CD14-positive monocyte (primary cell): ENCODE measurements at regions not wholly inside any gene's neighbourhood (a gene's known extent, or its start where the extent isn't known, plus 50 kb on each side); places are given as distances from the start of the nearest gene placed in this dataset.

Source experiments
- DNase-seq, 3 donors: peaks; one replicate each; pipeline ENCODE4 v3.0.0-alpha.2; 2011 to 2022
- H2AFZ ChIP-seq: 2 replicates; pipeline ENCODE4 v1.6.0; 2012; ENCODE audit warnings: mild to moderate bottlenecking, low read depth, low read length, inconsistent platforms; ENCODE audit not compliant: insufficient read depth, poor library complexity, severe bottlenecking
- H3K27ac ChIP-seq, 2 donors: 1 replicate in 1 of 2; 2 replicates in 1 of 2; pipeline ENCODE4 v1.5.1; 2012 to 2013; ENCODE audit warnings: low read length in 2 of 2, control low read depth in 1 of 2, inconsistent platforms in 1 of 2, low read depth in 1 of 2, mild to moderate bottlenecking in 1 of 2
- H3K27me3 ChIP-seq, 2 donors: one replicate each; pipeline versions ENCODE4 v1.6.0 to v1.6.1; 2011 to 2013; ENCODE audit warnings: low read length in 2 of 2; ENCODE audit not compliant: control insufficient read depth in 2 of 2, insufficient read depth in 2 of 2
- H3K36me3 ChIP-seq, 2 donors: replicated peaks in 1 of 2; 1 replicate in 1 of 2; 2 replicates in 1 of 2; pipeline versions ENCODE4 v1.5.1 to v1.6.1; 2012 to 2013; ENCODE audit warnings: low read length in 2 of 2, control low read depth in 1 of 2, inconsistent platforms in 1 of 2, mild to moderate bottlenecking in 1 of 2; ENCODE audit not compliant: insufficient read depth in 2 of 2, control insufficient read depth in 1 of 2
- H3K4me1 ChIP-seq, 2 donors: 1 replicate in 1 of 2; 2 replicates in 1 of 2; pipeline versions ENCODE4 v1.5.1 to v1.6.1; 2012 to 2013; ENCODE audit warnings: low read length in 2 of 2, control low read depth in 1 of 2, inconsistent platforms in 1 of 2, mild to moderate bottlenecking in 1 of 2, moderate library complexity in 1 of 2; ENCODE audit not compliant: insufficient read depth in 2 of 2, control insufficient read depth in 1 of 2
- H3K4me2 ChIP-seq: replicated peaks from 2 replicates; pipeline ENCODE3; 2012; ENCODE audit warnings: low read length, moderate library complexity, mild to moderate bottlenecking; ENCODE audit not compliant: poor library complexity, severe bottlenecking; ENCODE audit errors: extremely low read depth
- H3K4me3 ChIP-seq, 3 experiments: fragments of 200-600 bp in 1 of 3; sonication (generic) in 1 of 3; replicated peaks in 1 of 3; 1 replicate in 2 of 3; 2 replicates in 1 of 3; pipeline ENCODE4 v1.5.1; 2011 to 2013; ENCODE audit warnings: low read length in 3 of 3, mild to moderate bottlenecking in 3 of 3, control low read depth in 2 of 3, low read depth in 2 of 3, inconsistent platforms in 1 of 3, moderate library complexity in 1 of 3
- H3K79me2 ChIP-seq: 2 replicates; pipeline ENCODE4 v1.6.0; 2012; ENCODE audit warnings: mild to moderate bottlenecking, control low read depth, inconsistent platforms, low read length, moderate library complexity; ENCODE audit not compliant: insufficient read depth
- H3K9ac ChIP-seq: 2 replicates; pipeline ENCODE4 v1.6.0; 2017; ENCODE audit warnings: low read length, mild to moderate bottlenecking; ENCODE audit not compliant: insufficient read depth, poor library complexity, severe bottlenecking
- H3K9me3 ChIP-seq, 2 donors: replicated peaks in 1 of 2; 1 replicate in 1 of 2; 2 replicates in 1 of 2; pipeline versions ENCODE4 v1.5.1 to v1.6.1; 2012 to 2013; ENCODE audit warnings: low read length in 2 of 2, control low read depth in 1 of 2; ENCODE audit not compliant: control insufficient read depth in 1 of 2, insufficient read depth in 1 of 2
- H4K20me1 ChIP-seq: 2 replicates; pipeline ENCODE4 v1.6.0; 2012; ENCODE audit warnings: mild to moderate bottlenecking, low read length, control low read depth, moderate library complexity; ENCODE audit not compliant: insufficient read depth
- H3K27ac Mint-ChIP-seq, 7 donors: one replicate each; pipeline ENCODE4 v1.8.0; 2020; ENCODE audit warnings: mild to moderate bottlenecking in 7 of 7, mixed read lengths in 7 of 7, moderate library complexity in 6 of 7, inconsistent platforms in 2 of 7
- H3K27me3 Mint-ChIP-seq, 3 donors: one replicate each; pipeline ENCODE4 v1.8.0; 2021 to 2022; ENCODE audit warnings: low read depth in 3 of 3, mild to moderate bottlenecking in 3 of 3, mixed read lengths in 3 of 3, moderate library complexity in 3 of 3, inconsistent platforms in 1 of 3
- H3K36me3 Mint-ChIP-seq, 2 donors: one replicate each; pipeline ENCODE4 v1.8.0; 2020; ENCODE audit warnings: mixed read lengths in 2 of 2, inconsistent platforms in 1 of 2, mild to moderate bottlenecking in 1 of 2
- H3K4me1 Mint-ChIP-seq: one replicate; pipeline ENCODE4 v1.8.0; 2020; ENCODE audit warnings: mild to moderate bottlenecking, mixed read lengths
- H3K4me3 Mint-ChIP-seq, 2 donors: one replicate each; pipeline ENCODE4 v1.8.0; 2020; ENCODE audit warnings: mild to moderate bottlenecking in 2 of 2, mixed read lengths in 2 of 2, moderate library complexity in 1 of 2
- H3K9me3 Mint-ChIP-seq, 7 donors: one replicate each; pipeline ENCODE4 v1.8.0; 2020 to 2022; ENCODE audit warnings: mixed read lengths in 7 of 7, mild to moderate bottlenecking in 6 of 7, moderate library complexity in 6 of 7, inconsistent platforms in 2 of 7
- CTCF ChIP-seq: fragments of 200-600 bp; IDR thresholded peaks from one replicate; pipeline ENCODE4 v1.8.0; 2022; ENCODE audit warnings: antibody characterized with exemption, mild to moderate bottlenecking
- WGBS: methylation state at CpG from one replicate; pipeline ENCODE4 v1.1.5; 2013; ENCODE audit warnings: missing lambda C conversion rate; ENCODE audit not compliant: insufficient coverage; 5-methylcytosine and 5-hydroxymethylcytosine counted together
- intact Hi-C, 2 donors: fragments of 100-400 bp; cut with micrococcal nuclease; formaldehyde crosslinking; loops; one replicate each; pipeline versions ENCODE4 v1.15.0 to v1.15.1; 2023

- H3K79me2 ChIP-seq = peaks cover 36% of the 10 kb centered on the region
- no peaks in the 10 kb centered on the region for H3K36me3 ChIP-seq
- H4K20me1 ChIP-seq = peaks cover 57% of the 10 kb centered on the region
- 89% methylated on average over 4 of the region's 7 CpGs for WGBS
- Mint-ChIP-seq H3K4me3 (no peak overlapping the region), H3K9me3 (no peaks in the 10 kb centered on the region), H3K27ac (peak overlapping the region in 3 of 7 donors; percentile 2 to 76 (median 21)), H3K36me3 (peaks cover 0 to 7% of the 10 kb centered on the region in 2 donors), H3K27me3 (peaks cover 0 to 3% (median 2%) of the 10 kb centered on the region in 3 donors), H3K4me1 (peaks cover 20% of the 10 kb centered on the region)
- TF ChIP-seq CTCF = no peak
- H3K9ac ChIP-seq = no peak overlapping the region
- H3K27me3 ChIP-seq = no peaks in the 10 kb centered on the region
- intact Hi-C loops = no loop called here
- H3K9me3 ChIP-seq = no peaks in the 10 kb centered on the region
- H3K4me1 ChIP-seq = peaks cover 15% of the 10 kb centered on the region in 2 donors
- H3K27ac ChIP-seq = no peak overlapping the region
- H3K4me3 ChIP-seq = no peak overlapping the region
- no peak overlapping the region for H3K4me2 ChIP-seq
- no peak for DNase-seq
- H2AFZ ChIP-seq = no peak overlapping the region
These were observed 55.7 kb upstream of the PHACTR2 start for GRCh38 chr6:143621876-143622605.

GRCh38 chr6:143621159-143621873, 56.4 kb upstream of the PHACTR2 start:
- H3K9me3 Mint-ChIP-seq = no peaks in the 10 kb centered on the region
- TF ChIP-seq CTCF = no peak
- H3K9me3 ChIP-seq = no peaks in the 10 kb centered on the region
- H4K20me1 ChIP-seq = peaks cover 49% of the 10 kb centered on the region
- H3K9ac ChIP-seq = no peak overlapping the region
- DNase-seq = no peak
- H3K27ac ChIP-seq = no peak overlapping the region
- no peak overlapping the region for H3K4me3 ChIP-seq
- H3K79me2 ChIP-seq = peaks cover 36% of the 10 kb centered on the region
- intact Hi-C loops = no loop called here
- peaks cover 18% of the 10 kb centered on the region for H3K4me1 Mint-ChIP-seq
- H3K27me3 ChIP-seq = no peaks in the 10 kb centered on the region
- no peak overlapping the region for H2AFZ ChIP-seq
- WGBS = 94% methylated on average over 7 of the region's 8 CpGs
- H3K27me3 Mint-ChIP-seq = peaks cover 0 to 3% (median 2%) of the 10 kb centered on the region in 3 donors
- H3K4me1 ChIP-seq = peaks cover 15% of the 10 kb centered on the region in 2 donors
- H3K4me2 ChIP-seq = no peak overlapping the region
- H3K27ac Mint-ChIP-seq = peak overlapping the region in 1 of 7 donors; percentile 41
- H3K36me3 ChIP-seq = no peaks in the 10 kb centered on the region
- no peak overlapping the region for H3K4me3 Mint-ChIP-seq
- peaks cover 3 to 7% of the 10 kb centered on the region in 2 donors for H3K36me3 Mint-ChIP-seq
